Esophagus squamous epithelium (tissue), 5 donors: ENCODE measurements at regions not wholly inside any gene's neighbourhood (a gene's known extent, or its start where the extent isn't known, plus 50 kb on each side); places are given as distances from the start of the nearest gene placed in this dataset.

Experiments used
- DNase-seq: peaks from one replicate; lab custom pipeline; 2025; lab: John Stamatoyannopoulos, UW
- H3K27ac ChIP-seq, 4 donors: fragments of 200-600 bp; sonication (generic); one replicate each; pipeline ENCODE4 v1.5.1; 2016 to 2019; ENCODE audit warnings: mild to moderate bottlenecking in 1 of 4
- H3K27me3 ChIP-seq, 4 donors: fragments of 200-600 bp; sonication (generic); 1 replicate in 3 of 4; 2 replicates in 1 of 4; pipeline versions ENCODE4 v1.5.1 to v1.6.0; 2017 to 2021; ENCODE audit warnings: antibody characterized with exemption in 1 of 4
- H3K36me3 ChIP-seq, 3 donors: fragments of 200-600 bp; sonication (generic); one replicate each; pipeline ENCODE4 v1.5.1; 2016 to 2019
- H3K4me1 ChIP-seq, 3 donors: fragments of 200-600 bp; sonication (generic); one replicate each; pipeline ENCODE4 v1.5.1; 2017 to 2019
- H3K4me3 ChIP-seq, 4 donors: fragments of 200-600 bp; sonication (generic); 1 replicate in 3 of 4; 2 replicates in 1 of 4; pipeline ENCODE4 v1.5.1; 2016 to 2019; ENCODE audit warnings: mild to moderate bottlenecking in 2 of 4, moderate library complexity in 1 of 4
- H3K9me3 ChIP-seq, 3 donors: fragments of 200-600 bp; sonication (generic); one replicate each; pipeline ENCODE4 v1.5.1; 2016 to 2019
- POLR2A ChIP-seq, 4 donors: fragments of 450-650 bp; IDR thresholded peaks; one replicate each; pipeline ENCODE4 v1.6.1; 2017; ENCODE audit warnings: antibody characterized with exemption in 4 of 4, mild to moderate bottlenecking in 4 of 4, moderate library complexity in 3 of 4
- WGBS, 2 donors: methylation state at CpG; one replicate each; pipeline ENCODE4 v1.1.5; 2018; 5-methylcytosine and 5-hydroxymethylcytosine counted together
- intact Hi-C: fragments of 100-400 bp; cut with DNase I; formaldehyde crosslinking; loops from one replicate; pipeline ENCODE4 v1.15.0; 2022
- TF ChIP-seq, protein P1 (sequence below), 6 experiments: fragments of 450-650 bp in 4 of 6; fragments of 200-600 bp in 2 of 6; sonication (generic) in 2 of 6; IDR thresholded peaks; one replicate each; pipeline ENCODE4 v1.5.1; 2016 to 2019; ENCODE audit warnings: antibody characterized with exemption in 6 of 6, mild to moderate bottlenecking in 4 of 6, moderate library complexity in 4 of 6
- donor health status: DM: yes; HTN: yes; CAD: no.

DNA sequence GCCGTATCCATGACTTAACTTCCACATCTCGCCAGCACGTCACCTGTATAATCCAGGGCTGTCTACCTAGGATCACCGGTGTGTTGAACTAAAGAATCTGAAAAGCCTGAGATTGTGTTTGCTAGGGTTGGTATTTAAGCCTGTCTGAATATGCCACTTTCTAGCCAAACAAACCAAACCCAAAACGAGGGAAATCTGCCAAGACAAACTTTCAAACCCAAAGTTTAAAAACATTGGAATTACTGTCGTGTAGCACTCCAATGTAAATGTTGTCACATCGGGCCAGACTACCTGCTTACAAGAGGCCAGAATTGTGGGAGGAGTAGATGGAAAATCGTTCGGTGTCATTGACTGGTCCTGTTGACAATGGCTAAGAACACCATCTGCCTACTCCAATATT is 747.8 kb downstream of the EFNB2 start:
- H3K4me3 ChIP-seq, result no peak overlapping the region
- no peaks in the 10 kb centered on the region for H3K9me3 ChIP-seq
- intact Hi-C loops, result no loop called here
- H3K27me3 ChIP-seq, result no peaks in the 10 kb centered on the region
- 44 to 70% methylated on average over 9 of the region's 9 CpGs for WGBS, 2 donors
- peaks cover 0 to 7% (median 0%) of the 10 kb centered on the region in 3 donors for H3K4me1 ChIP-seq
- no peak overlapping the region for H3K27ac ChIP-seq
- H3K36me3 ChIP-seq, result no peaks in the 10 kb centered on the region
- TF ChIP-seq, protein P1, sequence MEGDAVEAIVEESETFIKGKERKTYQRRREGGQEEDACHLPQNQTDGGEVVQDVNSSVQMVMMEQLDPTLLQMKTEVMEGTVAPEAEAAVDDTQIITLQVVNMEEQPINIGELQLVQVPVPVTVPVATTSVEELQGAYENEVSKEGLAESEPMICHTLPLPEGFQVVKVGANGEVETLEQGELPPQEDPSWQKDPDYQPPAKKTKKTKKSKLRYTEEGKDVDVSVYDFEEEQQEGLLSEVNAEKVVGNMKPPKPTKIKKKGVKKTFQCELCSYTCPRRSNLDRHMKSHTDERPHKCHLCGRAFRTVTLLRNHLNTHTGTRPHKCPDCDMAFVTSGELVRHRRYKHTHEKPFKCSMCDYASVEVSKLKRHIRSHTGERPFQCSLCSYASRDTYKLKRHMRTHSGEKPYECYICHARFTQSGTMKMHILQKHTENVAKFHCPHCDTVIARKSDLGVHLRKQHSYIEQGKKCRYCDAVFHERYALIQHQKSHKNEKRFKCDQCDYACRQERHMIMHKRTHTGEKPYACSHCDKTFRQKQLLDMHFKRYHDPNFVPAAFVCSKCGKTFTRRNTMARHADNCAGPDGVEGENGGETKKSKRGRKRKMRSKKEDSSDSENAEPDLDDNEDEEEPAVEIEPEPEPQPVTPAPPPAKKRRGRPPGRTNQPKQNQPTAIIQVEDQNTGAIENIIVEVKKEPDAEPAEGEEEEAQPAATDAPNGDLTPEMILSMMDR (IDR thresholded peaks at IDR 0.05), result no peak
- TF ChIP-seq POLR2A (IDR thresholded peaks at IDR 0.05), result no peak
- no peak for DNase-seq

DNA sequence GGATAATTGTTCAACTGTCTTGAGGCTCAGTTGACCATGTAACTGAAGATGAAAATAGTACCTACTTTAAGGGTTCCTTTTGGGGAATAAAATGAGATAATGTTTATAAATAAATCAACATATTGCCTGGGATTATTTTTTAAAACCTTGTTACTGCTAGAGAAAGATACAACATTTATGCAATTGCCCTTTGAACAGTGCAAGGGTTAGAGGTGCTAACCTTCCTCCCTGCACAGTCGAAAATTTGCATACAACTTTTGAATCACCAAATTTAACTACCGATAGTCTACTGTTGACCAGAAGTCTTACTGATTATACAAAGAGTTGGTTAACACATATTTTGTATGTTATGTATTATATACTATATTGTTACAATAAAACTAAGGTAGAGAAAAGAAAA is 750.0 kb downstream of the EFNB2 start:
- Histone ChIP-seq H3K9me3 (no peaks in the 10 kb centered on the region), H3K27ac (no peak overlapping the region), H3K4me1 (peaks cover 0 to 7% (median 0%) of the 10 kb centered on the region in 3 donors), H3K36me3 (no peaks in the 10 kb centered on the region), H3K4me3 (no peak overlapping the region), H3K27me3 (no peaks in the 10 kb centered on the region)
- no peak for DNase-seq
- TF ChIP-seq POLR2A (IDR thresholded peaks at IDR 0.05), result no peak
- TF ChIP-seq, protein P1 (IDR thresholded peaks at IDR 0.05), result no peak
- 79 to 94% methylated on average over 2 of the region's 2 CpGs for WGBS, 2 donors
- intact Hi-C loops, result no loop called here

DNA sequence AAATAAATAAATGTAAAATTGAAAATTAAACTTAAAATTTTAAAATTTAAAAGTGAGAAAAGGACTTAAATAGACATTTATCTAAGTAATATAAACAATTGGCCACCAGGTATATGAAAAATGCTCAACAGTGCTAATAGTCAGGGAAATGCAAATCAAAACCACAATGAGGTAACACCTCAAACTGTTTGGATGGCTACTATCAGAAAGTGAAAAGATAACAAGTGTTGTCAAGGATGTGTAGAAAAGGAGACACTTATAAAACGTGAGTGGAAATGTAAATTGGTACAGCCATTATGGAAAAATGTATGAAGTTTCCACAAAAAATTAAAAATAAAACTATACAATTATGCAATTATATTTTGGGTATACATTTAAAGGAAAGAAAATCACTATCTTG is 752.2 kb downstream of the EFNB2 start:
- H3K9me3 ChIP-seq, result no peaks in the 10 kb centered on the region
- no peak for TF ChIP-seq POLR2A (IDR thresholded peaks at IDR 0.05)
- TF ChIP-seq, protein P1 (IDR thresholded peaks at IDR 0.05), result no peak
- no peaks in the 10 kb centered on the region for H3K36me3 ChIP-seq
- intact Hi-C loops, result no loop called here
- no peaks in the 10 kb centered on the region for H3K27me3 ChIP-seq
- no peak for DNase-seq
- 73 to 80% methylated on average over 1 of the region's 1 CpG for WGBS, 2 donors
- H3K27ac ChIP-seq, result no peak overlapping the region
- H3K4me1 ChIP-seq, result peaks cover 0 to 7% (median 0%) of the 10 kb centered on the region in 3 donors
- H3K4me3 ChIP-seq, result no peak overlapping the region

DNA sequence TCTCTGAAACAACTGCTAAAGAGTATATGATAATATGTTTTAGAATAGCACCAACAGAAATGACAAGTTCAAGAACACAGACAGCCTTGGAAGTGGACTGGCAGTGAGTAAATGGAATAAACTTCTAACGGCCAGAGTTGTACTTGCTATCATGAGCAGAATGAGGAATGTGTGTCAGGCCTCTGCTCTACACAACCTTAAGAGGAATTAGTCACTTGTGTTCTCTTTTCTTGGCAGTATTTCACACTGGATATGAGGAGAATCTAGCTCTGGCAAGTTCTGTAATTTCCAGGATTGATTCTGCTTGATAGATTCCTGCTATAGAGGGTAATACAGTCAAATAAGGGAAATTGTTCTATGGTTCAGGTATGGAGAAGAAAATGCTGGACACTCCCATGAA is 757.3 kb downstream of the EFNB2 start:
- intact Hi-C loops, result no loop called here
- Histone ChIP-seq H3K27ac (no peak overlapping the region), H3K4me3 (no peak overlapping the region), H3K36me3 (no peaks in the 10 kb centered on the region), H3K27me3 (no peaks in the 10 kb centered on the region), H3K4me1 (no peaks in the 10 kb centered on the region), H3K9me3 (no peaks in the 10 kb centered on the region)
- DNase-seq, result no peak
- 29 to 58% methylated on average over 1 of the region's 1 CpG for WGBS, 2 donors
- no peak for TF ChIP-seq POLR2A (IDR thresholded peaks at IDR 0.05)

DNA sequence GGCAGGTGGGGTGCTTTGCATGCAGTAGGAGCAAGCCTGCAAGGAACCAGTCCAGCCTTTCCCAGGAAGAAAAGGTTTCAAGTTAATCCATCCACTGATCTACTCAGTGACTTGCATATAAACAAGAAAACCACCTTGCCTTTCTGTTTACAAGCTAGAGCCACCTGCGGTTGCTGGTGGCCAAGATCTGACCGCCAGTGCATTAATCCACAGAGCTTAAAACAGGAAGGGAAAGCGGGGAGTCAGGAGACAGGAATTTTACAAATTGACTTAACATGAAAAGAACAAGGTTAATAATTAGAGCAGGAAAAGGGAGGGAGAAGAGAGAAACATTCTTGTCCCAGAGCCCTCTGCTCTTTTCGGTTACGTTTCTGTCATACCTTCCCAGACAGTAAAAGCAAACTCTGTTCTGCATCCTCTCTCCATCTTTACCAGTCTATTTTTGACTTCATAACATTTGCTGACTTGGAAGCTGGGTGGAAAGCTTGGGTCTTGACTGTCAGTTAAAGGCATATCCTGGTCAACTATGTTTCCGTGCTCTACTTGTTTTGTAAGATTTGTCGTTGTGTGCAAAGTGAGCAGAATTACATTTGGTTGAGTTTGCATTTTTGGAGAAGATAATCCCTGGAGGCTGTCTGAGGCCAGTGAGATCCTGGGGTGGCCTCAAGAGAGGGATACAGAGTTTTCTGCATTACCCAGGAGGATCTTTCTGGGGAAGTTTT is 760.6 kb downstream of the EFNB2 start:
- no peaks in the 10 kb centered on the region for H3K36me3 ChIP-seq
- H3K27ac ChIP-seq, result no peak overlapping the region
- H3K27me3 ChIP-seq, result no peaks in the 10 kb centered on the region
- no peak for DNase-seq
- H3K4me3 ChIP-seq, result peak overlapping the region in 1 of 4 donors; percentile 5
- H3K4me1 ChIP-seq, result no peaks in the 10 kb centered on the region
- intact Hi-C loops, result no loop called here
- H3K9me3 ChIP-seq, result no peaks in the 10 kb centered on the region
- WGBS, 2 donors, result 59 to 70% methylated on average over 7 of the region's 7 CpGs
- TF ChIP-seq, protein P1 (IDR thresholded peaks at IDR 0.05), result no peak
- no peak for TF ChIP-seq POLR2A (IDR thresholded peaks at IDR 0.05)
